ENCODE measurements at regions not wholly inside any gene's neighbourhood (a gene's known extent, or its start where the extent isn't known, plus 50 kb on each side); places are given as distances from the start of the nearest gene placed in this dataset.

GRCh38 chr4:52199574-52200338, 148.7 kb downstream of the SPATA18 start:
- TF ChIP-seq CTCF (IDR thresholded peaks at IDR 0.05; ENCODE audit: poor library complexity, severe bottlenecking) (no peak), MXI1 (conservative IDR thresholded peaks at IDR 0.05; ENCODE audit: poor library complexity, severe bottlenecking) (no peak), SMC3 (conservative IDR thresholded peaks at IDR 0.05; ENCODE audit: poor library complexity) (no peak), REST (IDR thresholded peaks at IDR 0.05; ENCODE audit: borderline replicate concordance) (no peak)

All from neural cell (in vitro differentiated cells).